ENCODE measurements at regions not wholly inside any gene's neighbourhood (a gene's known extent, or its start where the extent isn't known, plus 50 kb on each side); places are given as distances from the start of the nearest gene placed in this dataset.

GRCh38 chr2:14563324-14563723 lies 69.2 kb upstream of the LRATD1 start:
- Histone ChIP-seq H3K9ac (ENCODE audit: low read length) (no peak overlapping the region), H3K36me3 (replicated peaks; ENCODE audit: low read depth, low read length) (no peaks in the 10 kb centered on the region), H3K9me3 (ENCODE audit: insufficient read depth, low read length) (no peaks in the 10 kb centered on the region), H3K27me3 (ENCODE audit: low read depth, low read length) (no peaks in the 10 kb centered on the region), H3K4me3 (ENCODE audit: low read length) (no peak overlapping the region), H3K4me2 (ENCODE audit: low read length) (no peak overlapping the region), H2AFZ (ENCODE audit: low read depth, low read length) (no peak overlapping the region), H3K4me1 (ENCODE audit: low read length) (no peaks in the 10 kb centered on the region; the same call in 1 of the 2 replicates), H4K20me1 (ENCODE audit: insufficient read depth, low read length) (no peaks in the 10 kb centered on the region), H3K79me2 (ENCODE audit: low read length) (no peaks in the 10 kb centered on the region), H3K27ac (ENCODE audit: low read length) (no peak overlapping the region)
- TF ChIP-seq CTCF (IDR thresholded peaks at IDR 0.05; ENCODE audit: low read depth, low read length) = no peak
- TF ChIP-seq EZH2phosphoT487 (IDR thresholded peaks at IDR 0.05; ENCODE audit: low read depth) = no peak

GRCh38 chr2:14565666-14566065 lies 66.9 kb upstream of the LRATD1 start:
- TF ChIP-seq EZH2phosphoT487 (IDR thresholded peaks at IDR 0.05; ENCODE audit: low read depth) = no peak
- TF ChIP-seq CTCF (IDR thresholded peaks at IDR 0.05; ENCODE audit: low read depth, low read length) = no peak
- no peak overlapping the region for H3K4me2 ChIP-seq (ENCODE audit: low read length)
- no peaks in the 10 kb centered on the region for H3K36me3 ChIP-seq (replicated peaks; ENCODE audit: low read depth, low read length)
- H3K4me3 ChIP-seq (ENCODE audit: low read length) = no peak overlapping the region
- no peaks in the 10 kb centered on the region for H3K27me3 ChIP-seq (ENCODE audit: low read depth, low read length)
- H3K9me3 ChIP-seq (ENCODE audit: insufficient read depth, low read length) = no peaks in the 10 kb centered on the region
- H4K20me1 ChIP-seq (ENCODE audit: insufficient read depth, low read length) = no peaks in the 10 kb centered on the region
- no peak overlapping the region for H2AFZ ChIP-seq (ENCODE audit: low read depth, low read length)
- no peak overlapping the region for H3K27ac ChIP-seq (ENCODE audit: low read length)
- H3K9ac ChIP-seq (ENCODE audit: low read length) = no peak overlapping the region
- H3K4me1 ChIP-seq (ENCODE audit: low read length) = peaks cover 14% of the 10 kb centered on the region
- no peaks in the 10 kb centered on the region for H3K79me2 ChIP-seq (ENCODE audit: low read length)

DNA sequence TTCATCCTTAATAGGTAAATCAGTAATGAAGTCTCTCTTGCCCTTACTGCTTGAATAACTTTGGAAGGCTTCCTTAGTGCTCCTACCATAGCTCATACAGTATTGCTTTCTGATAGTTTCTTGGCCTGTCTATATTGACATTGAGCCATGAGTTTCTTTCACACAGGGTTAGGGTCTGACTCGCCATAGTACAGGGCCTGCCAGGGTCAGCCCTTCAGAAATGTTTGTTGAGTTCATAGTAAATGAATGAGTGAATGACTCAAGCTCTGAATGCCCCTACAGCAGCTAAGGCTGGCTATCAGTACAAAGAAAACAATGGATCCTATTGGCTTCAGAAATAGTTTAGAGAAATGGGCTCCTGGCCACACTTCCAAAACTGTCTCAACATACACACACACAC lies 65.0 kb upstream of the LRATD1 start:
- no peak overlapping the region for H3K4me2 ChIP-seq (ENCODE audit: low read length)
- no peak overlapping the region for H2AFZ ChIP-seq (ENCODE audit: low read depth, low read length)
- H3K27ac ChIP-seq (ENCODE audit: low read length) = no peak overlapping the region
- no peaks in the 10 kb centered on the region for H3K36me3 ChIP-seq (replicated peaks; ENCODE audit: low read depth, low read length)
- no peaks in the 10 kb centered on the region for H4K20me1 ChIP-seq (ENCODE audit: insufficient read depth, low read length)
- no peaks in the 10 kb centered on the region for H3K79me2 ChIP-seq (ENCODE audit: low read length)
- no peaks in the 10 kb centered on the region for H3K9me3 ChIP-seq (ENCODE audit: insufficient read depth, low read length)
- H3K4me1 ChIP-seq (ENCODE audit: low read length) = peaks cover 23% of the 10 kb centered on the region
- TF ChIP-seq EZH2phosphoT487 (IDR thresholded peaks at IDR 0.05; ENCODE audit: low read depth) (no peak), CTCF (IDR thresholded peaks at IDR 0.05; ENCODE audit: low read depth, low read length) (no peak)
- H3K4me3 ChIP-seq (ENCODE audit: low read length) = no peak overlapping the region
- no peak overlapping the region for H3K9ac ChIP-seq (ENCODE audit: low read length)
- H3K27me3 ChIP-seq (ENCODE audit: low read depth, low read length) = no peaks in the 10 kb centered on the region

DNA sequence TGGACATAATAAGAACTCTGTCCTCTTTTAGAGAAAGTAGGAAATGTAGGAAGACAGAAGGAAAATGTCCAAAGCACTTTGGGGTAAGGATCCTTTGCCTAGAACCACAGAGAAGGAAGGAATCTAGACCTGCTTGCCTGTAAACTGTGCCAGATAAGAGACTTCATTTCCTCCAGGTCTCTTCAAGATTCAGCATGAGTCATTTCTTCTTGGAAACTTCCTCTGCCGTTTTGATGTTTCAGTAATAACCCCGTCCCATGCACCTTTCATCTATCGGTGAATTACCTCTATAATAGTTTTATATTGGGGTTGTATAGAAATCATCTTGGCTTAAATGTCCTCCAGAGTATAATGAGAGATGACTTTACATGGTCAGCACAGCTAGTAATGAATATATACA lies 63.2 kb upstream of the LRATD1 start:
- Histone ChIP-seq H3K9ac (ENCODE audit: low read length) (no peak overlapping the region), H3K4me2 (ENCODE audit: low read length) (peak overlapping the region; percentile 46), H4K20me1 (ENCODE audit: insufficient read depth, low read length) (no peaks in the 10 kb centered on the region), H3K27me3 (ENCODE audit: low read depth, low read length) (no peaks in the 10 kb centered on the region), H3K36me3 (replicated peaks; ENCODE audit: low read depth, low read length) (no peaks in the 10 kb centered on the region), H3K4me3 (ENCODE audit: low read length) (no peak overlapping the region), H3K4me1 (ENCODE audit: low read length) (peaks cover 23% of the 10 kb centered on the region), H3K9me3 (ENCODE audit: insufficient read depth, low read length) (no peaks in the 10 kb centered on the region), H2AFZ (ENCODE audit: low read depth, low read length) (no peak overlapping the region), H3K79me2 (ENCODE audit: low read length) (no peaks in the 10 kb centered on the region), H3K27ac (ENCODE audit: low read length) (no peak overlapping the region)
- TF ChIP-seq CTCF (IDR thresholded peaks at IDR 0.05; ENCODE audit: low read depth, low read length) = no peak
- no peak for TF ChIP-seq EZH2phosphoT487 (IDR thresholded peaks at IDR 0.05; ENCODE audit: low read depth)

All from OCI-LY3 (cell line).